HG03103 (cell line): ENCODE measurements at regions not wholly inside any gene's neighbourhood (a gene's known extent, or its start where the extent isn't known, plus 50 kb on each side); places are given as distances from the start of the nearest gene placed in this dataset.

ENCODE experiments used
- ATAC-seq: cut with Tn5 transposase; IDR thresholded peaks from one replicate; pipeline ENCODE4 v1.9.1; 2021; ENCODE audit warnings: low read depth; ENCODE audit not compliant: unreplicated experiment

DNA sequence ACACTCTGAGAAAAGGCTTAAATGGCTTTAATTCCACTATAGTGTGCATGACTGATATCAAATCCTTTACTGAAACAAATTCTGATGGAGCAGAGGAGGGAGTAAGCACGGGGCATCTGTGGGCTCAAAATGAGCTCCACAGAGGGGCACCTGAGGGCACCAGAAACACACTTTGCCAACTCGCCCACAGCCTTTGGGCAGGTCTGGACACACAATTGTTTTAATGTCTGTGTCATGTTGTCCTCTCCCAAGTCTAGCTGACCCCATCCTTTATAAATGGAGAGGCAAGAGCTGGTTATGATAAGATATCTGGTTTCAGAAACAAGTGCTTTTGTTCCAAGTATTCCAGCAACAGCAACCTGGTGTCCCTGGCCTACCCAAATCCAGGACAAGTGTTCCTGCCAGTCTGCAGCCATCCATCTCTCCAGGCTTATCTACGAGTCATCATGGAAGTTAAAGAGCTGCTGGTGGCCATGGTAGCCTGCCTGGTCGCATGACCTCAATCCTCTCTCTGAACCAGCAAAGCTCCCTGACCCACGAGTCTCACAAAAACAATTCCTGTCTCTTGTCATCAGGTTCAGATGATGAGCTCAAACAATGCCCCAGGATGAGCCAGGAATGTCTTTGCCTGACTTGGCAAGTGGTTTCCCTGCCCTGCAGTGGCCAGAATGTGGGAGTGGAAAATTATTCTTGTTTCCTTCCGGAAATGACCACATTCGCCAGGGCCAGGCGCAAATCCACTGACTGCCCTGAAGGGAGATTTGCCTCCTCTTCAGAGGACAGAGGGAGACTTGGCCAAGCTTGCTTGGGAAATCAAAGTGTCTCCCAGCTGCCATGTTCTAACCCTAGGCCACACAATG lies 64.4 kb upstream of the TPM1 start:
- no peak for ATAC-seq

DNA sequence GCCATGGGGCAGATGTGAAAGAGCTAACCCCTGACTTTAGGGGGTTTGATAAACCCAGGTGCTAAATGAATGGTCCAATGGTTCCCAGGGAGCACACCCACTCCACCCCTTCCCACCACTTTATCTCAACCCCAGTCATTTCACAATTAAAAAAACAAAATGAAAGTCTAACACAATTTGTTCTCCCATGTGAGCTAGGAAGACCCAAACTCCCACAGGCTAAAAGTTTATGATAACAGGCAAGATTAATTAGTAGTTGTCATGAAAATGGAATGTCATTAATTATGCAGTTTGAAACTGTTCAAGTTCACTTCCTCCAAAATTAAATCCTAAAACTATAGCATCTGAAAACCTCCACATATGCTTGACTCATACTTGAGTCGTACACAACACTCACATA lies 63.3 kb upstream of the TPM1 start:
- ATAC-seq, result no peak

DNA sequence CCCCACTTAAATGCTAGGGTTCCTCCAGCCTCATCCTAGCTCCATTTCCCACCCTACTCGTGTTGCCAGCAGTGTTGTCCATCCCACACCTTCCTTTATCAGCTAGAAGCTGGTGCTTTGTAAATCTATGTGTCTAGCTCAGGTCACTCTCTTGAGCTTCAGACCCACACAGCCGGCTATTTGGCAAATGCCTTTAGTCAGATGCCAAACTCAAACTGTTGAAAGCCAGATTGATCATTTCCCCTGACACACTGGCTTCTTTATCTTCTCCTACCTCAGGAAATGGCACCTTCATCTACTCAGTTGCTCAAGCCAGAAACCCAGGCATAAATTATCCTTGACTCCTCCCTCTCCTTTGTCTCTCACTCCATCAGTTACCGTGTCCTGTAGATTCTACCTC lies 61.5 kb upstream of the TPM1 start:
- ATAC-seq, result no peak

DNA sequence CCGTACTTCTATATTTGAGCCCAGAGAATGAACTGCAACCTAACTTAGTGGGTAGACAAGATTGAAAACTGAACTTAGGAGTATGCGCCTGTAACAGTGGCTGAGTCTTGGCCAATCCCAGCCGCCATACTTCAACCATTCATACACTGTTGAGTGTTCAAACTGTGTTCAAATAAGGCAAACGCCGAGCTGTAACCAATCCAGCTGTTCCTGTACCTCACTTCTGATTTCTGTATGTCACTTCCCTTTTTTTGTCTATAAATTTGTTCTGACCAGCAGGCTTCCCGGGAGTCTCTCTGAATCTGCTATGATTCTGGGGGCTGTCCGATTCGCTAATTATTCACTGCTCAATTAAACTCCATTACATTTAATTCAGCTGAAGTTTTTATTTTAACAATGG lies 58.6 kb upstream of the TPM1 start:
- ATAC-seq, result no peak

DNA sequence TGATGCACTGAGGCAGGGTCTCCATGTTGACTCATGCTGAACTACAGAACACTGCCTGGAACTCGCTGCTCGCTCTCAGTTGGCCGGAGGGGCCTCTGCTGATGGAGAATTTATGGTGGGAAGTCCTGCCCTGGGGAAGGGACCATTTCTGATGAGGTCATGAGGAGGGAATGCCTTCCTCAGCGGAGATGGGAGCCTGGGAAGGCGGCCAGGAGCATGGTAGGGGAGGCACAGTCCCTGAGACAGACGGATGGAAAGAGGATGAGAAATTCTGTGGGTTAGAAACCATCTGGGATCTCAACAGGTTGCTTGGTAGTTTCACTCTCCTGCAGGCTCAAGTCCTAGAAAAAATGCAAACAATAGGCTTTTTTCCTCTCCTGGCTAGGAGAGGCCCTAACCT lies 56.8 kb upstream of the TPM1 start:
- no peak for ATAC-seq

DNA sequence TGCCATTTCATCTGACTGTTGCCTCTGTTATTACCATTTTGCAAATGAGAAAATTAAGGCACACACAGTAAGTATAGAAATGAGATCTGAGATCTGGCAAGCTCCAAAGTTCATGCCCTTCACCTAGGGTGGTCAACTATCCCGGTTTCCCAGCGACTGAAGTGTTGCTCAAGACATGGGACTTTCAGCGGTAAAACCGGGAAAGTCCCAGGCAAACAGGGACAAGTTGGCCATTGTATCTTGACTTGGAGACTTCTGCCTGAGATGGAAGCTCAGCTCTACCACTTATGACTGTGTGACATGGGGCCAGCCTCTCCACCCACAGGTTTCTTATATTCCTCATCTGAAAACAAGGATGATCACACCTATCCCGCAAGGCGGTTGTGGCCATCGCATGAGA lies 55.6 kb upstream of the TPM1 start:
- no peak for ATAC-seq

DNA sequence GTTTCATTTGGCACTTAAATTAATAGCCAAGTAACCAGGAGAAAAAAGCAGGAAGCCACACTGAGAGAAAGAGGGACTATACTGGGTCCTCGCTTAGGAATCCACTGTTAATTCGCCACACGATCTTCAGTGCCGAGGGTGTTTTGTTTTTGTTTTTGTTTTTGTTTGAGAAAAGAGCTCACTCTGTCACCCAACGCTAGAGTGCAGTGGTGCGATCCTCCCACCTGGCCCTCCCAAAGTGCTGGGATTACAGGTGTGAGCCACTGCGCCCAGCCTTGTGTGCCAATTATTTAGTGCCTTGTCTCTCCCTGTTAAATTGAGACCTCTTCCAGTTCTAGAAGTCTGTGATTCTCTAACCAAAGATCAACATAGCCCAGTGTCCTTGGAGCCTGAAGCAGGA lies 53.8 kb upstream of the TPM1 start:
- ATAC-seq, result no peak

DNA sequence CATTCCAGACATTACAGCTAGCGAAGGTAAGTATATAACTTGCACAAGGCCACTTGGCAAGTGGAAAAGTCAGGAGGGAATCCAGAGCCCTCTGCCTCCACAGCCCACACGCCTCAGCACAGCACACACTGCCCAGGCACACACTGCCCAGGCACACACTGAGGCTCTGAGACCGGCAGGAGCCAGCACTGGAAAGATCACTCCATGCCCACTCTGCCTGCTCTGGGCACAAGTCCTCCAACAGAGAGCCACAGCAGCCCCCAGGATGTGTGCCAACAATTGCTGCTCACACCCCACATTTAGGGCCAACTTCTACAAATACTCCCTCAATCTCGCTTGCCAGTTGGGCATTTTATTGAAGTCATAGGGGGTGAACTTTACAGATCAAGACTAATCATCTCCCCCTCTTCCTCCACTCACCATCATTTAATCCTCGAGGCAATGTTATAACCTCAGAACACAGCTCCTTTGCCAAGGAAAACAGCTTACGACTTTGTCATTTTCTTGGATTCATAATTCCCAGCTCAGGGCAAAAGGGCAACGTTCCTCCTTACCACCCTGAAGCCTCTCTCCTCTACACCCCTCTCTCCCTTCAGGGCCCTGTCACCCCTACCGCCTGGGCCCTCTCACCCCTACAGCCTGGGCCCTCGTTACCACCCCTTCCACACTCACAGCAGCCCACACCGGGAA lies 53.0 kb upstream of the TPM1 start:
- no peak for ATAC-seq

DNA sequence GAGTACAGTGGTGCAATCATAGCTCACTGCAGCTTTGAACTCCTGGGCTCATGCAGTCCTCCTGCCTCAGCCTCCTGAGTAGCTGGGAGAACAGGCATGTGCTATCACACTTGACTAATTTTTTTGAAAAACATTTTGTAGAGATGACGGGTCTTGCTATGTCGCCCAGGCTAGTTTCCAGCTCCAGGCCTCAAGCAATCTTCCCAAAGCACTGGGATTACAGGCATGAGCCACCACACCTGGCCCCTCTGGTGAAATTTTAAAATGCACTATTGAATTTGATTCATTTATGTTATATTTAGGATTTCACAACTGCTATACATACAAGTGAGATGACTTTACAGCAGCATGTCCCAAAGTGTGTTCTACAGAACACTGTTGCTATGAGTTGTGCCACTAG lies 50.8 kb upstream of the TPM1 start:
- no peak for ATAC-seq

DNA sequence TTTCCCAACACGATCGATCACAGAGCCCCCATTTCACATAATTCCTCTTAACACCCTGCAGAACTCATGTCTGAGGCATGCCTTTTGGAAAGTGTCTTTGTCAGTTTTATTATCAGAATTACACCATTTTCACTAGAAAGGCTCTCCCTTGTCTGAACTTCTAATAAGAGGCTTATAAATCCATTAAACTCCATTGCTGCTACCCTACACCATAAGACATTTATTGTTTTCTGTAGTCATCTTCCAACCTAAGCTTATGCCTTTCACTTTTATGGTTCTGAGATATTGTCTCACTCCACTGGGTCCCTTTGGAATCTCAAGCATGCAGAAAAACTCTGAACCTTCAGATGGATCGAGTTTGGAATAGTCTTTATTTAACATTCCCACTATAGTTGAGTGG lies 50.2 kb upstream of the TPM1 start:
- no peak for ATAC-seq
